Fibroblast of pulmonary artery (primary cell): ENCODE measurements at regions not wholly inside any gene's neighbourhood (a gene's known extent, or its start where the extent isn't known, plus 50 kb on each side); places are given as distances from the start of the nearest gene placed in this dataset.

Experiments
- DNase-seq: peaks from one replicate; pipeline ENCODE4 v3.0.0-alpha.2; 2010; ENCODE audit warnings: low read depth
- H3K4me3 ChIP-seq: replicated peaks from 2 replicates; pipeline ENCODE4 v1.5.1; 2011; ENCODE audit warnings: low read depth, mild to moderate bottlenecking, control low read depth, low read length, moderate library complexity
- CTCF ChIP-seq: IDR thresholded peaks from 2 replicates; pipeline ENCODE4 v1.5.1; 2011; ENCODE audit warnings: mild to moderate bottlenecking, control low read depth, low read length, inconsistent platforms; ENCODE audit errors: missing control alignments

GRCh38 chr1:163703794-163704193 lies 382.0 kb downstream of the NUF2 start:
- no peak for DNase-seq
- no peak overlapping the region for H3K4me3 ChIP-seq
- no peak for TF ChIP-seq CTCF

GRCh38 chr1:163706915-163707314 lies 385.2 kb downstream of the NUF2 start:
- DNase-seq, result no peak
- TF ChIP-seq CTCF, result no peak
- no peak overlapping the region for H3K4me3 ChIP-seq

- H3K4me3 ChIP-seq, result no peak overlapping the region
- no peak for TF ChIP-seq CTCF
- DNase-seq, result no peak
Measured at GRCh38 chr1:163709636-163710035, 387.9 kb downstream of the NUF2 start.

GRCh38 chr1:163712321-163712720 lies 390.6 kb downstream of the NUF2 start:
- TF ChIP-seq CTCF, result no peak
- no peak for DNase-seq

GRCh38 chr1:163720294-163720693 lies 398.5 kb downstream of the NUF2 start:
- DNase-seq, result no peak
- no peak overlapping the region for H3K4me3 ChIP-seq
- TF ChIP-seq CTCF, result no peak

More at GRCh38 chr1:163712321-163712720, 390.6 kb downstream of the NUF2 start:
- no peak overlapping the region for H3K4me3 ChIP-seq

- TF ChIP-seq CTCF, result no peak
- DNase-seq, result no peak
- H3K4me3 ChIP-seq, result no peak overlapping the region
Measured at GRCh38 chr1:163725551-163725950, 403.8 kb downstream of the NUF2 start.

GRCh38 chr1:163730411-163730821 lies 408.7 kb downstream of the NUF2 start:
- DNase-seq, result peak; percentile 11
- TF ChIP-seq CTCF, result no peak
- no peak overlapping the region for H3K4me3 ChIP-seq
